Retinal pigment epithelial cell (primary cell): ENCODE measurements at regions not wholly inside any gene's neighbourhood (a gene's known extent, or its start where the extent isn't known, plus 50 kb on each side); places are given as distances from the start of the nearest gene placed in this dataset.

Experiments used
- DNase-seq: peaks from one replicate; pipeline ENCODE4 v3.0.0-alpha.2; 2010; ENCODE audit warnings: low read depth
- H3K4me3 ChIP-seq: 2 replicates; pipeline ENCODE4 v1.5.1; 2011; ENCODE audit warnings: mild to moderate bottlenecking, low read length, control low read depth, moderate library complexity
- CTCF ChIP-seq: conservative IDR thresholded peaks from 2 replicates; pipeline ENCODE4 v1.5.1; 2011; ENCODE audit warnings: low read depth, low read length, control low read depth, inconsistent platforms

DNA sequence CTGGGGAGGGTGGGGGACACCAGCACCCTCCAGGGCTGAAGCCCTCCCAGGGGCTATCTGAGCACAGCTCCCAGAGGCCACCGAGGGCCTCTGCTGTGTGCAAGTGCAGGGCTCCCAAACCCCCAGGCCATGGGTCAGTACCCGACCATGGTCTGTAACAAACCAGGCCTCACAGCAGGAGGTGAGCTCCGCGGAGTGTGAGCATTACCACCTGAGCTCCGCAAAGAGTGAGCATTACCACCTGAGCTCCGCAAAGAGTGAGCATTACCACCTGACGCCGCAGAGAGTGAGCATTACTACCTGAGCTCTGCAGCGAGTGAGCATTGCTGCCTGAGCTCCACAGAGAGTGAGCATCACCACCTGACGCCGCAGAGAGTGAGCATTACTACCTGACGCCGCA is 152.9 kb upstream of the IRX2 start:
- no peak overlapping the region for H3K4me3 ChIP-seq
- DNase-seq, result no peak
- TF ChIP-seq CTCF, result no peak

- no peak for TF ChIP-seq CTCF
- no peak for DNase-seq
- no peak overlapping the region for H3K4me3 ChIP-seq
Measured at GRCh38 chr5:2903451-2904395, 152.2 kb upstream of the IRX2 start.

DNA sequence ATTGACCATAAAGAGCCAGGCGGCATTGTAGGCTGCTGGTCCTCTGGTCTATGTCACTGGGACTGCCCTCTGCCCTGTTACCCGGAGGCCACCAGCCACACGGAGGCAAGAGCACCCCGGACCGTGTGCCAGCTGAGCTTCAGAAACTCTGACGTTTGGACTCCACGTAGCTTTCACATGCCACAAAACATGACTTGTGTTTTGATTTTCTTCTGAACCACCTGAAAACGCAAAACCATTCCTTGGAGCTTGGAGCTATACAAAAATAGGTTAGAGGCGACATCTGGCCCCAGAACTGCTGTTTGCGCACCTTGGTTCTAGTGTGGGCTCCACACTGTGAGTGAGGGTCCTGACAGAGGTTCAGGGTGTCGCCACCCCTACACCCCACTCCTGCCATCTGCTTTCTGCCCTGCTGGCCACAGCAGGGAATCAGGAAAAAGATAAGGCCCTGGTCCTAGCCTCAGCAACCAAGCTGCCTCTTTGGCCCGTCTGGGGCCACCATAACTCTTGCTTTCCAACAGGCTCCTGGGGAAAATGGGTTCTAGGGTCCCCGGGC is 151.3 kb upstream of the IRX2 start:
- DNase-seq, result no peak
- TF ChIP-seq CTCF, result no peak

DNA sequence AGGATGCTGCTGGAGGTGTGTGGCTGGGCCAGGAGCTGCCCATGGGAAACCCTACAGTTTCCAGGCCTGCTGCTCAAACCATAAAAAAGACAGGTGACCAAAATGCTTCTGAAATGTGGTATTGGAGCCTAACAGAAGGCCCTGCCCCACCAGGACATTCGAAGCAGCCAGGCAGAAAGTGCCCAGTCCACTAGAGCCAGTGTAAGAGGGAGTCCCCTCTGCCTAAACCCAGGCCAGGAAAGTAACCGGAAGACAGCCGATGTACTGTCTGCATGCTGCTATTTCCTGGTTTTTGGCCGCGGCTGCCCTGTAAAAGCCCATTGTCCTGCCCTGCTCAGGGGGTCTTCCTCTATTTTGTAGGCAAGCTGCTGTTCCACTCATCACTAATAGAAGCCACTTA is 150.7 kb upstream of the IRX2 start:
- no peak for DNase-seq
- no peak for TF ChIP-seq CTCF
- H3K4me3 ChIP-seq, result no peak overlapping the region

More for the DNA sequence above, 151.3 kb upstream of the IRX2 start:
- no peak overlapping the region for H3K4me3 ChIP-seq

GRCh38 chr5:2901511-2901910 is 150.0 kb upstream of the IRX2 start:
- TF ChIP-seq CTCF, result no peak

GRCh38 chr5:2901096-2901495 is 149.6 kb upstream of the IRX2 start:
- no peak for DNase-seq
- H3K4me3 ChIP-seq, result no peak overlapping the region
- TF ChIP-seq CTCF, result no peak

More at GRCh38 chr5:2901511-2901910, 150.0 kb upstream of the IRX2 start:
- no peak overlapping the region for H3K4me3 ChIP-seq
- no peak for DNase-seq

GRCh38 chr5:2900360-2900759 is 148.9 kb upstream of the IRX2 start:
- no peak for DNase-seq
- no peak for TF ChIP-seq CTCF
- H3K4me3 ChIP-seq, result no peak overlapping the region
